Fibroblast of skin of right biceps (primary cell): ENCODE measurements at regions not wholly inside any gene's neighbourhood (a gene's known extent, or its start where the extent isn't known, plus 50 kb on each side); places are given as distances from the start of the nearest gene placed in this dataset.
"Not testable (repeated sequence)": the region's sequence is repeated elsewhere in the genome, so short reads cannot be mapped to it uniquely, and the experiment has no call there.

Experiments used
- DNase-seq: peaks from one replicate; pipeline ENCODE4 v3.0.0-alpha.2; 2013

DNA sequence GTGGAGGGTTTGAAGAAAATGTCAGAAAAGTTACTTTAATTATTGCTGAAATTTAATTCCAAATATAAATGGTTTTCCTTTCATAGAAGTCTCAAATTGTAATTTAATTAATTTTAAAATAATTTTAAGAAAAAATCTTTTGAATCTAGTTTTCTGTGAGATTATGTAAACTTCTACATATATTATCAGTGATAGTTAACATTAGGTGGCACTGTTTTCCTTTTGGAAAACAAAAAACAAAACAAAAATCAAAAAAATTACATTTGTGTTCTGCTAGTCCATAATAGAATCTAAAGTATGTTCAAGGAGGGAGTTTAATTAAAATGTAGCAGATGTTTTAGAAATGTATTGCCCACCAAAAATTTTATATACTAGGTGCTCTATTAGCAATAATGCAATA lies 1456.7 kb downstream of the REEP3 start:
- DNase-seq = no peak

DNA sequence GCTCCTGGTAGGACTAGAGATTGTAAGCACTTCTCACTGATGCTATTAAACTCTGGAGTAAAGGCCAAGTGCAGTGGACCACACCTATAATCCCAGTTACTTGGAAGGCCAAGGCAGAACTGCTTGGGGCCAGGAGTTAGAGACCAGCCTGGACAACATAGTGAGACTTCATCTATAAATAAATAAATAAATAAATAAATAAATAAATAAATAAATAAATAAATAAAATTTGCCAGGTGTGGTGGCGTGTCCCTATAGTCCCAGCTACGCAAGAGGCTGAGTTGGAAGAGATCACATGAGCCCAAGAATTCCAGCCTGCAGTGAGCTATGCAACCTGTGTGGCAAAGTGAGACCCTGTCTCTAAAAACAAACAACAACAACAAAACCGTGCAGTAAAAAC lies 1475.7 kb downstream of the REEP3 start:
- no peak for DNase-seq

GRCh38 chr10:65010845-65011244 lies 1489.6 kb downstream of the REEP3 start:
- no peak for DNase-seq

- no peak for DNase-seq
Measured at GRCh38 chr10:65017523-65017922, 1496.3 kb downstream of the REEP3 start.

DNA sequence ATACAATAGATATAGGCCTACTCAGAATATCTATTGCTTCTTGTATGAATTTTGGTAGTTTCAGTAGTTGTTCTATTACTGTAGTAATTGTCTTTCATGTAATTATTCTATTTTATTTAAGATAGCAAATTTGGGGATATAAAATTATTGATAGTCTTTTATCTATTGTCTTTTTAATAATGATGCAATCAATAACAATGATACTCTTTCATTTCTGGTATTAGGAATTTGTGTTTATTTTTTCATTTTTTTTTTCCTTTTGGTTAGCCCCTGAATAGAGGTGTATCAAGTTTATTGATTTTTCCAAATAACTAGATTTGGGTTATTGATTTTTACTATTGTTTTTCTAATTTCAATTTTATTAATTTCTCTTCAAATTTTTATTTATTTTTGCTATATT lies 1503.7 kb downstream of the REEP3 start:
- no peak for DNase-seq

DNA sequence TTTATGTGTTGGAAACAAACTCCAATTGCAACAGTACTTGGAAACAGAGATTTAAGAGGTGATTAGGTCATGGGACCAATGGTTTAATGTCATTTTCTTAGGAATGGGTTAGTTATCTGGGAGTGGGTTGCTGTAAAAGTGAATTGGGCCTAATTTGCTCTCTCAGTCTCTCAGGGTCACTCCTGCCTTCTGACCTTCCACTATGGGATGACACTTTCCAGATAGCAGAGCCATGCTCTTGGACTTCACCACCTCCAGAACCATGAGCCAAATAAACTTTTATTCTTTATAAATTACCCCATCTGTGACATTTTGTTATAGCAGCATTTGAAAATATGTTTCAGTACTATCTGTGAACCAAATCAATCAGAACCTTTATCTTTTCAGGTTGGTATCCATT lies 1509.1 kb downstream of the REEP3 start:
- DNase-seq = no peak

- no peak for DNase-seq
Measured at GRCh38 chr10:65032867-65033769, 1511.9 kb downstream of the REEP3 start.

- DNase-seq = no peak
Measured at GRCh38 chr10:65033957-65034356, 1512.8 kb downstream of the REEP3 start.

GRCh38 chr10:65040796-65041195 lies 1519.6 kb downstream of the REEP3 start:
- DNase-seq = no peak

- no peak for DNase-seq
Measured at GRCh38 chr10:65041307-65041706, 1520.1 kb downstream of the REEP3 start.

GRCh38 chr10:65042496-65042895 lies 1521.3 kb downstream of the REEP3 start:
- no peak for DNase-seq

DNA sequence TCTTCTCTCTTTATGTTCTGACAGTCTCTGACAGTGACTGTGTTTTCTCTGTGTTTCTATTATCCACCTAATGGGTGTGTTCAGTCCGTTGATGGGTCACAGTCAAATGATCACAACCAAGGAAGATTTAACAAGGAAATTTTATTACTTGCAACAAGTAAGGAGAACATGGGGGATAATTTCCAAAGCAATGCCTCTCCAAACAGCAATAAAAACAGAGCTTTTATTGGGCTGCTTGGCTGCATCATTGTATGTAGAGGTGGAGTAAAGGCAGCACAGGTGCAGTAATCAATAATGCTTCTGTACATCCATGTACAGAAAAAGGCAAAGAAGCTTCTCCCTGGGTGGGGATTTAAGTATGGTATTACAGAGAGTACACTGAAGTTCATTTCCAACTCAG lies 1525.6 kb downstream of the REEP3 start:
- DNase-seq = no peak

- DNase-seq = not testable (repeated sequence)
Measured at GRCh38 chr10:65052111-65052510, 1530.9 kb downstream of the REEP3 start.

GRCh38 chr10:65053397-65053796 lies 1532.2 kb downstream of the REEP3 start:
- not testable (repeated sequence) for DNase-seq

GRCh38 chr10:65053831-65054351 lies 1532.7 kb downstream of the REEP3 start:
- DNase-seq = not testable (repeated sequence)

DNA sequence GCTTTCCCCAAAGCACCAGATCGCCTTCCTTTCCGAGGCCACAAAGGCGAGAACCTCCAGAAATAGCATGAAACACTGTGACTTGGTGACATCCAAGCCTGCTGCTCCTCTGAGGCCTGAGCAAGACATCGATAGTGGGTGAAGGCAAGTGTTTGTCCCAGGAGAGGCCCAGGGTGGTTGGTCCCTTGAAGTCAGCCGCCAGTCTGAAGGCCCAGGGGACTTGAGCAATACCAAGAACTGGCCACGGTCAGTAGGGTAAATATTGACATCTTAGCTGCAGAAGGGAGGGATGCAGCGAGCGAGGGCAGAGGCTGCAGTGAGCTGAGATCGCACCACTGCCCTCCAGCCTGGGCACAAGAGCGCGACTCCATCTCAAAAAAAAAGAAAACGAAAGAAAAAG lies 1533.5 kb downstream of the REEP3 start:
- not testable (repeated sequence) for DNase-seq

DNA sequence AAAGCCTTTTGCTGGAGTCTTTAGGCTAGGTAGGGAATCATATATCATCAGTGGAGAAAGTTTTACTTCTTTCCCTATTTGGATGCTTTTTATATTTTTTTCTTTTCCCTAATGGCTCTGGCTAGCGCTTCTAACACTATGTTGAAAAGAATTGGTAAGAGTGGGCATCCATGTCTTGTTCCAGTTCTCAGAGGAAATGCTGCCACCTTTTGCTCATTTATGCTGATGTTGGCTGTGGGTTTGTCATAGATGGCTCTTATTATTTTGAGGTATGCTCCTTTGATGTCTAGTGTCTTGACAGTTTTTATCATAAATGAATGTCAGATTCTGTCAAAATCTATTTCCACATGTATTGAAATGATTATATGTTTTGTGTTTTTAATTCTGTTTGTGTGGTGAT lies 1544.1 kb downstream of the REEP3 start:
- DNase-seq = no peak

DNA sequence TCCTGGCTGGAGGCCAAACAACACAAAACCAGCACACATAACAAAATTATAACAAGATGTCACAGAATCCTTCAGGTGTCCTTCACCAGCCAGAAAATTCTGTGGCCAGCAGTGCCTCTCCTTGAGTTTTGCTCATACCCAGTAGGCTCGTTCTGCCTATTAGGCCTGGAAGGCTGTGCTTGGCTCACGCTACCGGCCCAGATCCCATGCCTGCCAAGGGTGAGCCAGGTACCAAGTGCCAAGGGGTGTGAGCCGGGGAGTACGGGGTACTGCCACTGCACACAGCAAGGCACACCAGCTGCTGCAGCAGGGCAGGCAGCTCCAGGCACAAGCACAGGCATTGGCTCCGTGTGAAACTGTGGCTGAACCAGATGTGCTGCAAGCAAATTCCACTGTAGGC lies 1562.0 kb downstream of the REEP3 start:
- no peak for DNase-seq

GRCh38 chr10:65090991-65091390 lies 1569.8 kb downstream of the REEP3 start:
- DNase-seq = no peak

DNA sequence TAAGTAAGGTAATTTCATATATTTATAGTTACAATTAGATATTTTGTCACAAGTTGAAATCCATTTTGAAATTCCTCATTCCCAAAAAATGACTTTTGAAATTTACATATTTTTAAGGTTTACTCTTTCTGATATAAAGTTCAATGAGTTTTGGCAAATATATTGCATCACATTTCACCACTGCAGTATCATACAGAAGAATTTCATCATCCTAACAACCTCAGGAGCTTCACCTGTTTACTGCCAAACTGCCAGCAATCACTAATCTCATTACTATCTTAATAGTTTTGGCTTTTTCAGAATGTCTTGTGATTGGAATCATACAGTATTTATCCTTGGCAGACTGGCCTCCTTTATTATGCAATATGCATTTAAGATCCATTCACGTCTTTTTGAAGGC lies 1578.9 kb downstream of the REEP3 start:
- DNase-seq = no peak

GRCh38 chr10:65100881-65101280 lies 1579.7 kb downstream of the REEP3 start:
- DNase-seq = not testable (repeated sequence)

GRCh38 chr10:65110009-65110408 lies 1588.8 kb downstream of the REEP3 start:
- no peak for DNase-seq

DNA sequence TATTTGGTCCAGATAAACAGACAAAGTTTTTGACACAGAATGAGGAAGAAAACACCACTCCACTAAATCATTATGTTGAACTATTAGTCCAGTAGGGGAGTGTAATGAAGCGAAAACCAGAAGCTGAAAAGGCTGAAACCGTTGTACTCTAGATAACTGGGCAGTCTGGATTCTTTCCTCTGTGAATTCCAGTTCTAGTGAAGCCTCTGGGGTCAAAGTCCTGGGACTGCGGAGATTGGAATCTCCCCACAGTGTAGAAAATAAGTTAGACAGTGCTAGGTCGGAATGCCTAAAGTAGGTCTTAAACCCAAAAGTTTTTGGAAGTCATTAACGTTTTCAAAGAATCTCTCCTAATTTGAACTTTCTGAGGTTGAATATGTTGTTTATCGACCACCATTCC lies 1589.9 kb downstream of the REEP3 start:
- DNase-seq = not testable (repeated sequence)

DNA sequence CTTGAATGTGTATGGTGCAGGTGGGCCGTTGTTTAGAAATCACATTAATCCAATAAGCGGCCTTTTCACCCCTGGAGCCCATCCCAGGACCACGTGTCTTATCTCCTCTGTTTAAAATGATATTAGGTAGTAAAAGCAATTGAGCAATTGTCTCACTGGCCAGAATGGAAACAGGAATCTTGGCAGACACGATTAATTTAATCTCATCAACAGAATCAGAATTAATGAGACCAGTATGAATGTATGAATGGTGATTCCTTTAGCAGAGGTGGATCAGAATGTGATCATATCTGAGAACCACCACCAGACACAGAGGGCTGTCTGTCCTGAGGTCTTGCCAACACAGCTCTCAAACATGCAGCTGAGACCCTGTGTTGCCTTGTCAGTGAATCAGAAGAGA lies 1591.4 kb downstream of the REEP3 start:
- DNase-seq = no peak

DNA sequence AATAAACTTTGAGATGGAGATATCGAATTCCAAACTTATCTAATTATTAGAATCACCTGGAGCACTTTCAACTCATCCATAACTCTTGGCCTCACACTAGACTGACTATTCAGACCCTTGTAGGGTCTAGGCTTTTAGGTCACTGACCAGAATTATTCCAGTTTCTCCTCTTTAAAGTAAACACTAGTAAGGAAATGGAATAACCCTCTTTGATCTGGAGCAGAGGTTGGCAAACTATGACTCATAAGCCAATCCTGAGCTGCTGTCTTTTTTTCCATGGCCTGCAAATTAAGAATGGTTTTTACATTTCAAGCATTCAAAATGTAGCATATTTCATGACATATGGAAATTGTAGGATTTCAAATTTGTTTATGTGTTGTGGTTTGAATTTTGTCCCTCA lies 1601.9 kb downstream of the REEP3 start:
- no peak for DNase-seq
